Stimulated activated CD8-positive, alpha-beta memory T cell treated with anti-CD3 and anti-CD28 coated beads, Interleukin-7, amount 100 ng/mL, for 4 hours (primary cell): ENCODE measurements at regions not wholly inside any gene's neighbourhood (a gene's known extent, or its start where the extent isn't known, plus 50 kb on each side); places are given as distances from the start of the nearest gene placed in this dataset.

Experiments
- DNase-seq, 2 donors: peaks; one replicate each; pipeline ENCODE4 v3.0.0-alpha.2; 2020; ENCODE audit warnings: low read depth in 2 of 2

DNA sequence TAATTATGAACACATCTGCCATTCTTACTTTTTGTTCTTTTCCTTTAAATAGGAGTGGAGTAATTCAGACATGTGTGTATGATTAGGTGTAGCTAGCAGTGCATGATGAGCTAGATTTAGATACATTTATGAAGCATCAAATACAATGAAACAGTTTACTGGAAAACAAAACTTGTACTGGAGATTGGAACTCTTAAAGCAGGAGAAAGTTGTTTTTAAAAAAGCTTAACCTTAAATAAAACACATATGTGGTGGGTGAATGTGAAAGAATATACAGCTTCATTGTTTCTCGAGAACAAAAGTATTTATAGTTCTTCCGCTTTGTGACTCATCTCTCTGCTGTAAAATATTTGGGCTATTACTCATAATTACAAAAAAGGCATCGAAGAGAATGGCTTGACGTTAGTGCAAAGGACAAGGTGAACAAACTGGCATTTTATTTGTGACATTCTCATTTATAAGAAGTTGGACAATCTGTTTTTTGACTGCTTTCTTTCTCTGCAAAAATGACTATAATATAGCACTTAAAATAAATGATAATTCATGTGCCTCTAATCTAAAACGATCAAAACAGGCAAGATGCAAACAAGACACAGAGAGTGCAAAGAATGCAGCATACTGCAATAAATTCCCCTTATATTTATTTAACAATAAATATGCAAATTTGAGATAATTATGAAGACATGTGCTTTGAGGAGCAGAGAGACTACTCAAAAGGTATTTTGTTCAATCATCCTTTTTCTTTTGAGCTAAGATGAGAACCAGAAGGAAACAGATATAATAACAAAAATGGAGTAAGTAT is 478.8 kb downstream of the CETN3 start:
- DNase-seq = no peak

- no peak for DNase-seq
These were observed 479.7 kb downstream of the CETN3 start for GRCh38 chr5:89929834-89930233.

DNA sequence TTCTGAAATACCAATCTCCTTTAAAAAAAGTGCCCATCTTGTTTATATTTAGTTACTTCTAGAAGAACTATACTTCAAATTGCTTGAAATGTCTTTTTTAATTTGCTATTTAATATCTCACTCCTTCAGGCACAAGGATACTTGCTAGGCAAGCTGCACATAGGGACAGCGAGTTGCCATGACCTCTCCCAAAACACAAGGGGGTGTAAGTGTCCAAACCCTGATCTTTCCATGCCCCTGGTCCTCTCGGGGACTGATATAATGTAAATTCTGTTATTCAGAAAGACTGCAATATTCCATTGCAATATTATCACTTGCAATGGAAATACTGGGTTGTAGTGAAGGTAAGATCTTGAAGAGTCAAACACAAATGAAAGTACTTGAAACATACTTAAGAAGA is 480.4 kb downstream of the CETN3 start:
- no peak for DNase-seq

DNA sequence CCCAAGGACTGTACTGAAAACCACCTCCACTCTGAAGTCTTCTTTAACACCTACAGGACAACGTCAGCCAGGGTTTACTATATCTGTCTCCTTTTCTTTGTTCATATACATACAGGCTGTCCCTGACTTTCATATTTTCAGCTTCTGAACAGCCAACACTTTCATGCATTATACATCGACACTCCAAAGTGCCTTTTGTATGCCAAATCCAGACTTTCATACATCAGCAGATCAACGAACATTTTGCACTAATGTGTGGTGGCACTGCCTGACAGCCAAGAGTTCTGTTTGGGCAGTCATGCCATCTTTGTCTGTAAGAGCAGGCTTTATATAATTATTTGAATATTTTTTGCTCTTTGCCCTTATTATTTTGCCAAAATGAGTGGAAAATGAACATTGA is 487.4 kb downstream of the CETN3 start:
- DNase-seq = no peak

- DNase-seq = no peak
These were observed 492.4 kb downstream of the CETN3 start for GRCh38 chr5:89917112-89917511.

DNA sequence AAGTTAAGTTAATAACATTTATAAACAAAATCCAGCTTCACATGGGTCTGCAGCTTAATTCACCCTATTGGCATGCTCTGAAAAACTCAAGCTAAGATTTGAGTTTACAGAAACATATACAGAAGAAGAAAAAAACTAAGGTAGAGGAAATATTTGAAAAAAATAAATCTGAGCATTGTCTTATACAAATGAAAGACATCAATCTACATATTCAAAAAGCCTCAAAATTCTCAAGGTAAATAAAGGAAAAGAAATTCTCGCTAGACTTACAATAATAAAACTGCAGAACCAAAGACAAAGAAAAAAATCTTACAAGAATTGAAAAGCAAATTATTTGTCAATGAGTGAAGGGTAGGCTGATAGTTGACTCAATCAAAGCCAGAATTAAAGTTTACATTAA is 493.4 kb downstream of the CETN3 start:
- DNase-seq = no peak

DNA sequence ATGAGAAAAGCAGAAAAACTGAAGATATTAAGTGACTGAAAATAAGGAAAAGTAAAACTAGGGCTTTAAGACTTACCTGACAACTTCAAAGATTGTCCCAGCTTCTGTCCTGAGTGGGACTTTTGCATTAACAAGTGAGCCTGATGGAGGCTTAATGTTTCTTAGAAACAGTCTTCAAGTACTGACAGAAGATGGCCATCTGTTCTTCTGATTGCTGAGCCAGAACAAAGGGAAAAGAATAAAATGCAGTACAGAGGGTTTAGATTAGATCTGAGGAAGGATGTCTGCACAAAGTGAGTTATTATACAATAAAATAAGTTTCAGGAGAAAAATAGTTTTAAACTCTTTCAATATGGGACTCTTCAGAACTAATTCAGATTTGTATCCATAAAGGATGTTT is 500.7 kb downstream of the CETN3 start:
- DNase-seq = no peak

DNA sequence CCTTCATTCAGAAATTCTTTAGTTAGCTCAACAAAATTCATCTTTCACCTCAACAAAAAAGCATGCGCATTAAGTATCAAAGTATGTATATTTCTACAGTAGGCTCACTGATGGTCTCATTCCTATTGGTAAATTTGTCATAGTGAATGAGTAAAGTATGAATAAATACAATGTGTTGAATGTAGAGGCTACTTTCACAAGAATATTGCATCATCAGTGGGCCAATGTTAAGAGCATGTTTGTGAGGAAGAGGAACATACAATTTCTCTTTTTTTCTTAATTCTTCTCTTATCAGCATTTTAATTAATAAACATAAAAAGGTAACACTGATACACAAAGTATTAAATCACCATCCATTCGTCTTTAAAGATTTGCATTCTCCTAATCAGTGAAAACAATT is 505.1 kb downstream of the CETN3 start:
- DNase-seq = no peak

- DNase-seq = no peak
These were observed 507.6 kb downstream of the CETN3 start for GRCh38 chr5:89901983-89902382.

GRCh38 chr5:89901346-89901745 is 508.2 kb downstream of the CETN3 start:
- no peak for DNase-seq

- DNase-seq = no peak
These were observed 509.2 kb downstream of the CETN3 start for GRCh38 chr5:89900346-89900745.

DNA sequence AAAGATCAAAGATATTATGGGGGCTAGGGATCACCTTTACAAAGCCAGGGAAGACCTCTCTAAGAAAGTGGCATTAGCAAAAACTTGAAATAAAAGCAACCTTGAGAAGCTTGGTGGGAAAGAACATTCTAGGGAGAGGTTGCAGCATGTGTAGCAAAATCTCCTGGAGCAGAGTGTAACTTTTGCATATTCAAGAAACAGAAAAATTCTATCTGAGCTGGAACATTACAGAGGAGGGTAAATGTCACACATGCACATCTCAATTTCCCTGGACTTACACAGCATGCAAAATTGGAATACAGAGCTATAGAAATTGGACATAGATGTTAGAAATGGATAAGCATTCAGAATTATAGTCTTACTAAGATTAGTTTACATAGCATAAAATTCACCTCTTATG is 510.0 kb downstream of the CETN3 start:
- no peak for DNase-seq

DNA sequence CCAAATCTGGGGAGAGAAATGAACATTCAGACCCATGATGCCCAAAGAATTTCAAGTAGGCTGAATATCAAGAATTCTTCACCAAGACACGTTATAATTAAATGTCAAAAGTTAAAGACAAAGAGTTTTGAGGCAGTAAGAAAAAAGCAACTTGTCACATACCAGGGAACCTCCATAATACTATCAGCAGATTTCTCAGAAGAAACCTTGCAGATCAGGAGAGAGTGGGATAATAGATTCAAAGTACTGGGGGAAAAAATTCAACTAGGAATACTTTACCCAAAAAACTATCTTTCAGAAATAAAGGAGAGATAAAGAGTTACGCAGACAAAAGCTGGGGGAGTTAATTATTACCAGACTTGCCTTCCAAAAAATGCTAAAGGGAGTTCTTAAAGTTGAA is 516.0 kb downstream of the CETN3 start:
- no peak for DNase-seq

GRCh38 chr5:89885670-89886069 is 523.9 kb downstream of the CETN3 start:
- DNase-seq = no peak

GRCh38 chr5:89883967-89884366 is 525.6 kb downstream of the CETN3 start:
- no peak for DNase-seq

- no peak for DNase-seq
These were observed 531.1 kb downstream of the CETN3 start for GRCh38 chr5:89878140-89879132.

DNA sequence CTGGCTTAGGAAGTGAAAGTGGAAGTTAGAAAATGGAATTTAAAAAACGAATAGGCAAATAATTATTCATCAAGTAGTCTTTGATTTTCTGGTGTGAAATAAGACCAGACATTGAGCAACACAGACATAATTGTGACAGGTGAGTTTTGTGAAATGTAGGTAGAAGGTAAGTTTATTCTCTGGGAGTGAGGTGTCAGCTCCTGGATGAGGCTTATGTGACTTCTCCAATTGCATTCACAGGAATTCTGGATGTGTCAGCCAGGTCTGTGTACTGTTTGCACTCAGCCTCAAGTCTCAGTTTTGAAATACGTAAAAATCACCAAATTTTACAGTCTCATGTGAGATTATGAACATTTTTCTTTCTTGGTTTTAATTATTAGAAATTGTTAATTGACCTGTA is 537.6 kb downstream of the CETN3 start:
- DNase-seq = no peak

DNA sequence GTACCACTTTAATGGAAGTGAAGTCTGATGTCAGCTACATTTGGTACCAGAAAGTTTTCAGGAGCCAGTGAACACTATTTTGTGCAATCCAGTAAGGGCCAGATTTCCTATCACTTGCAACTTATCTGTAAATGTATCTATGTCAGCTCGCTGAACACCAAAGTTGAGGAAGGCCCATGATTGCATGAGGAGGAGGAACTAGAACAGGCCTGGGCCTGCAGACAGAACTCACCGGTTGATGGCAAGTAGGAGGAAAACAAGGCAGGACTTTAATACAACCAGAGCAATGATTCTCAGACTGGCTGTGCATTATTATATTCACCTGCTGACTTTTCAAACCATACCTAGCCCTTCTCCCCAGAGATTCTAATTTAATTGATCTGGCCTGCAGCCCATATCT is 540.2 kb downstream of the CETN3 start:
- DNase-seq = no peak

DNA sequence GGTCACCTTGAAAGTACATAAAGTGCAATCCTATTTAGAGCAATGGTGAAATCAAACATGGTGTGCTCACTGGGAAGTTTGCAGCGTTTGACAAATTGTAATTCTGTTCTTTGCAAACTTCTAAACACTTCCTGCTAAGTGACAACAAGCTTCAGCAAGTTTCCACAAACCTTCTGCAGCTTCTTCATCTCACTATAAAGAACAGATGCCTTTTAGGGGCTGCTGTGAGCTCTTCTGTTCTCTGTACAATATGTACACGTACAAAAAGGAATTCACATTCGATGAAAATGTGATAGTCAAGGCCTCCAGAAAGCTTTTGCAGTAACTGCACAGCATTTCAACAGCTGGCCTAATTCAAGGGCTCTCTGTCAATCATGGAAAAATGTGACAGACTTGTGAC is 543.1 kb downstream of the CETN3 start:
- DNase-seq = no peak

DNA sequence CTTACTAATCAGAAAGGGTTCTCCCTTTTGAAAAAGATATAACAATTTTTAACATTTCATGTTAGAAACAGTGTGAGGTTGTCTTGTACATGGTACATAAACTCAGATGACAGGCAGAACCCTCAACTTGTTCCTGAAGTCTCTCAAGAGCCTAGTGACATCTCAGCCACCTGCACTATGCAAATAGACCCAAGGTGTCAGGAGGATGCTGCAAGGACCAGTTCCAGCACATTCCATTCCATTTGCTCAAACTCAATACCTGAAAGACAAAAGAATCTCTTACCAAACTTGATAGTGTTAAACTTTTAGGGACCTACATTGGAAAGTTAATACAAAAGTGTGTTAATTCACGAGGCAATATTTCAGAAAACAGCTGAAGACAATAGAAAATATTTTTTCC is 544.6 kb downstream of the CETN3 start:
- DNase-seq = no peak

DNA sequence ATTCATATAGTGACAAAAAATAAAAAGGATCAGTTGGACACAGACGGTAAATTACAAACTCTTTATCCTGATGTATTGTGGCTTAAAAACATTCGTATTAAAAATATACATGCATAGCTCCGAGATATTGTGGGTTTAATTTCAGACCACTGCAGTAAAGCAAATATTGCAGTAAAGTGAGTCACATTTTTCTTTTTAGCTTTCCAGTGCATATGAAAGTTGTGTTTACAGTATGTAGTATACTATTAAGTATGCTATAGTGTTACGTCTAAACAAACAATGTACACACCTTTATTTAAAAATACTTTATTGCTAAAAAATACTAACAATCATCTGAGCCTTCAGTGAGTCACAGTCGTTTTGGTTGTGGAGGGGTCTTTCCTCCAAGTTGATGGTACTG is 551.8 kb downstream of the CETN3 start:
- no peak for DNase-seq

- no peak for DNase-seq
These were observed 554.1 kb downstream of the CETN3 start for GRCh38 chr5:89855417-89855816.

GRCh38 chr5:89851911-89852310 is 557.6 kb downstream of the CETN3 start:
- no peak for DNase-seq
